Coronary artery (tissue), 2 donors: ENCODE measurements at regions not wholly inside any gene's neighbourhood (a gene's known extent, or its start where the extent isn't known, plus 50 kb on each side); places are given as distances from the start of the nearest gene placed in this dataset.

Experiments used
- DNase-seq: peaks from one replicate; pipeline ENCODE4 v3.0.0-alpha.2; 2017; ENCODE audit warnings: low spot score
- H3K27ac ChIP-seq, 2 donors: fragments of 200-600 bp; sonication (generic); one replicate each; pipeline ENCODE4 v1.5.1; 2016 to 2019
- H3K4me3 ChIP-seq: fragments of 200-600 bp; sonication (generic); 2 replicates; pipeline ENCODE4 v1.5.1; 2016; ENCODE audit warnings: mild to moderate bottlenecking, moderate library complexity
- TF ChIP-seq, protein P1 (sequence below): fragments of 200-600 bp; sonication (generic); IDR thresholded peaks from one replicate; pipeline ENCODE4 v1.5.1; 2019; ENCODE audit warnings: antibody characterized with exemption

DNA sequence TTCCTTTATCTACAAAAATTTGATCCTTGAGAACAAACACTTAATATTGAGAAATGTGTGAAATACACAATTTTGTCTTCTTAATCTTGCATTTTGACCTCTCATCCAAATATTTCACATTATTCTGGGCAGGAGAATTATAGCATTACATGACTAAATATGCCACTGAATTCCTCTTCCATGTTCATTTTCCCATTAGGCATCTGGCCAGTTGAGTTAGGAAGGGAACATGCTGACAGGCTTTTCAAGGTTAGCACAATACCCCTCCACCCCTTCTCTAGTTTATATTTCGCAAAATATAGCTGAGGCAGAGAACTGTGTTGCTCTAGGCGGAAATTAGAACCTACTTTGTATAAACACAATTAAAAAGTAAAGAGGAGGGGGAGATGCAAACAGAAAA lies 271.7 kb upstream of the ZC3H12C start:
- TF ChIP-seq, protein P1, sequence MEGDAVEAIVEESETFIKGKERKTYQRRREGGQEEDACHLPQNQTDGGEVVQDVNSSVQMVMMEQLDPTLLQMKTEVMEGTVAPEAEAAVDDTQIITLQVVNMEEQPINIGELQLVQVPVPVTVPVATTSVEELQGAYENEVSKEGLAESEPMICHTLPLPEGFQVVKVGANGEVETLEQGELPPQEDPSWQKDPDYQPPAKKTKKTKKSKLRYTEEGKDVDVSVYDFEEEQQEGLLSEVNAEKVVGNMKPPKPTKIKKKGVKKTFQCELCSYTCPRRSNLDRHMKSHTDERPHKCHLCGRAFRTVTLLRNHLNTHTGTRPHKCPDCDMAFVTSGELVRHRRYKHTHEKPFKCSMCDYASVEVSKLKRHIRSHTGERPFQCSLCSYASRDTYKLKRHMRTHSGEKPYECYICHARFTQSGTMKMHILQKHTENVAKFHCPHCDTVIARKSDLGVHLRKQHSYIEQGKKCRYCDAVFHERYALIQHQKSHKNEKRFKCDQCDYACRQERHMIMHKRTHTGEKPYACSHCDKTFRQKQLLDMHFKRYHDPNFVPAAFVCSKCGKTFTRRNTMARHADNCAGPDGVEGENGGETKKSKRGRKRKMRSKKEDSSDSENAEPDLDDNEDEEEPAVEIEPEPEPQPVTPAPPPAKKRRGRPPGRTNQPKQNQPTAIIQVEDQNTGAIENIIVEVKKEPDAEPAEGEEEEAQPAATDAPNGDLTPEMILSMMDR = no peak
- DNase-seq = no peak
- Histone ChIP-seq H3K4me3 (no peak overlapping the region), H3K27ac (no peak overlapping the region)

DNA sequence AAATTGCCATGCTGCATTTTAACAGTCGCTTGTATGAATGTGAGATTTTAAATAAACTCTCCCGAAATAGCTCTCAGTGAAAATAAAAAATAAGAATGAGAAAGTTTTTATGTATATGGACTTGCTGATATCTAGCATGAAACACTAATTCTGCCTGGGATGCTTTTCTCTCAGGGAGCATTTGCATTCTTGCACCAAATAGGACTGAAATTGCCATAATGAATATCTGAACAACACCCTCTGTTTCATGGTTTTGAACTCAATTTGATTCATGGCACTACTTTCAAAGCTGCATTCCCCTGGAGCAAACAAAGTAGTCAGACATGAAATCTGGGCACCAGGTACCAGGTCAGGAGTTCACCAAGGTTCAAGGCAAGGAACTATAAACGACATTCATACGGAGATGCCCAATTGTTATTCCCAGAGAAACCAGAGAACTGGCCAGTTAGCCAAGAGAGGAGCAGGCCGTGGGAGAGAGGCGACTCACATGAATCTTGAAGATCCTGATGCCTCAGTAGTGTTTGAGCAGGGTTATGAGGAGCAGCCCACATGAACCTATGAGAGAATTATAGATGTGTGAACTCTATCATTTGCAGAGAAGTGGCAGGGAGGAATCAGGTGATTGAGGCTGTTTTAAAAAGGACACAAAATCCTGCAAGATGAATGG lies 270.6 kb upstream of the ZC3H12C start:
- TF ChIP-seq, protein P1 = no peak
- no peak for DNase-seq
- Histone ChIP-seq H3K4me3 (no peak overlapping the region), H3K27ac (no peak overlapping the region)

DNA sequence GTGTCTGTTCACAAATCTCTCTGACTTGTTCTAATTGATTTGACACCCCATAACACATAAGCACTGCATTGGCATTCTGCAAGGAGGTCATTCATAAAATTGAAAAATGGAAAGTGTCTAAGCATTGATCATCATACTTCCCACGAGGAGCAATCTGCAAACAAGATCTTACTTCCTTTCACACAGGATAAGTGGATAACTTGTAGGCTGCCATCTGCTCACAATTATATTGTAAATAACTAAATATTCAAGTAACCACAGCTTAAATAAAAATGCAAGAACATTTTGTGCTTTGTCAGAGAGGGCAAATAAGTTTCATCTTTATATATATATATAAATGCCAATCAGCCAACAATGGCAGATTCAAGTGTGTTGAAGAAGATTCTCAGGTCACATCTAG lies 264.8 kb upstream of the ZC3H12C start:
- TF ChIP-seq, protein P1 = no peak
- no peak for DNase-seq
- H3K4me3 ChIP-seq = no peak overlapping the region
- no peak overlapping the region for H3K27ac ChIP-seq

DNA sequence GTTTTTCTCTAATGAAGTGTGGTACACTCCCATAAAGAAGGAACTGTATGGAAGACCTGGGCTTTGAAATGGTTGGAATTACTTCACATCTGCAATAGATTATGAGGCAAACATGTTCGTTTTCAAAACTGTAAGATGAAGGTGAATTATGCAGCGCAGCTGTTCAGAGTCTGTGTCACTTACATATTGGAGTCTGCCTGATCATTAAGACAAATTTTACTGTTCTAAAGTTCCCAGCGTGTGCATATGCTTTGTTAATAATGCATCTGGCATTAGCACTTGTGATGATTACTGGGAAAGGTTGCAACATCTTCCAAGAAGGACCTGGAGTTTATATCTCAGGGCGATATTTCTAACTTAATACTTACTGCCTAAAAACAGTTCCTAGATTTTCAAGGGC lies 255.2 kb upstream of the ZC3H12C start:
- H3K27ac ChIP-seq = no peak overlapping the region
- no peak overlapping the region for H3K4me3 ChIP-seq
- TF ChIP-seq, protein P1 = no peak
- no peak for DNase-seq

DNA sequence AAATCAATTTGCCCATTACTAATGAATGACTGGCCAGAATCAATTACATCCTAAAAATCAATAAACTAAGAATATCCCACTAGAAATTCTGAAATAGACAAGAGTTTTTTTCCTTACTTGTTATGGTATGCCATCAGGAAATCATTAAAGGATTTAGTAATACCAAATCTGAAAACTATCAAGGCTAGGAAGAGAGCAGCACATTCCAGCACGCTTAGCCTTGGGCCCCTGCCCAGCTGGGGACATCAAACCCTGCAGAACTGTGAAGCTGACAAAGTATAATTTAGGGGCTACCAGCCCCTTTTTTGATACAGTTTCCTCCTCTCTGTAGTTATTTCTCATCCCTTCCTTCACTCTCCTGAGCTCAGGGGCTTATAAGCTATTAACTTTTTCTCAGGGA lies 247.8 kb upstream of the ZC3H12C start:
- Histone ChIP-seq H3K27ac (no peak overlapping the region), H3K4me3 (no peak overlapping the region)
- TF ChIP-seq, protein P1 = no peak
- DNase-seq = no peak

DNA sequence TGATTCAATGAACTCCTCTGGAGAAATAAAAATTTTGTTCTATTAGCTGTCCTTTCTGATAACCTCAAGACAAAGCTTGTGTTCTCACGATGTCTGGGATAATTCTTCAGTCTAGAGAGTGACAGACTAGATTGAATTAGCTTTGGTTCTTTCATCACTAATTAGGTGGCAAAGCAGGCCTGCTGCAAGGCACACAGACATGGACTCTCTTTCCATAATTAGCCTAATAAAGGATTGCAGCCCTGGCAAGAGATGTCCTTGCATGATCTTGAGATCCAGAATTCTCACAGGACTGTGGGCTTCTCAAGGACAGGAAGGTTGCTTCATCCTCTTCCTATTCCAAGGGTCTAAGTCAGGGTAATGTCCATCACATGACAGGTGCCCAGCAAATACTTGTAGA lies 245.6 kb upstream of the ZC3H12C start:
- Histone ChIP-seq H3K4me3 (no peak overlapping the region), H3K27ac (no peak overlapping the region)
- DNase-seq = no peak
- TF ChIP-seq, protein P1 = no peak

DNA sequence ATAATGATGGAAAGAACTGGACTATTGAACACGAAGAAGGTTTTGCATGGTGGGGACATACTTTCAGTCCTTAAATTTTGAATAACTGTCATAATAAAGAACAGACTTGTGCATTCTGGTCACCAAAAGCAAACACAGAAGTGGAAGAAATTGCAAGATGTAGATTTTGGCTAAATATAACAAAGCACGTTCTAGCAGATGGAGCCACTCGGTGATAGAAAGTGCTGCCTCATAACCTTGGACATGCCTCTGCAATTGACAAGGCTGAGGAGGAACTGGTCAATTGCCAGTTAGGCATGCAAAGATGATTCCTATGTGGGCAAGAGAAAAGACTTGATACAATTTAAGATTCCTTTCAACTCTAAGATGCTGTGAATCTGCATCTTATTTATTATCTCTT lies 244.1 kb upstream of the ZC3H12C start:
- Histone ChIP-seq H3K4me3 (no peak overlapping the region), H3K27ac (no peak overlapping the region)
- TF ChIP-seq, protein P1 = no peak
- DNase-seq = no peak
